Esophagus muscularis mucosa (tissue), 4 donors: ENCODE measurements at regions not wholly inside any gene's neighbourhood (a gene's known extent, or its start where the extent isn't known, plus 50 kb on each side); places are given as distances from the start of the nearest gene placed in this dataset.

ENCODE experiments used
- EP300 ChIP-seq: sonication (generic); formaldehyde crosslinking; IDR thresholded peaks from one replicate; pipeline ENCODE4 v1.6.1; 2017; ENCODE audit warnings: antibody characterized with exemption
- POLR2AphosphoS5 ChIP-seq, 2 donors: sonication (generic); formaldehyde crosslinking; IDR thresholded peaks; one replicate each; pipeline ENCODE4 v1.6.1; 2017; ENCODE audit warnings: antibody characterized with exemption in 2 of 2
- TF ChIP-seq, protein P1 (sequence below), 3 experiments: fragments of 200-600 bp in 2 of 3; fragments of 450-650 bp in 1 of 3; sonication (generic) in 2 of 3; IDR thresholded peaks; one replicate each; pipeline ENCODE4 v1.5.1; 2017 to 2019; ENCODE audit warnings: antibody characterized with exemption in 3 of 3, mild to moderate bottlenecking in 2 of 3, moderate library complexity in 1 of 3

DNA sequence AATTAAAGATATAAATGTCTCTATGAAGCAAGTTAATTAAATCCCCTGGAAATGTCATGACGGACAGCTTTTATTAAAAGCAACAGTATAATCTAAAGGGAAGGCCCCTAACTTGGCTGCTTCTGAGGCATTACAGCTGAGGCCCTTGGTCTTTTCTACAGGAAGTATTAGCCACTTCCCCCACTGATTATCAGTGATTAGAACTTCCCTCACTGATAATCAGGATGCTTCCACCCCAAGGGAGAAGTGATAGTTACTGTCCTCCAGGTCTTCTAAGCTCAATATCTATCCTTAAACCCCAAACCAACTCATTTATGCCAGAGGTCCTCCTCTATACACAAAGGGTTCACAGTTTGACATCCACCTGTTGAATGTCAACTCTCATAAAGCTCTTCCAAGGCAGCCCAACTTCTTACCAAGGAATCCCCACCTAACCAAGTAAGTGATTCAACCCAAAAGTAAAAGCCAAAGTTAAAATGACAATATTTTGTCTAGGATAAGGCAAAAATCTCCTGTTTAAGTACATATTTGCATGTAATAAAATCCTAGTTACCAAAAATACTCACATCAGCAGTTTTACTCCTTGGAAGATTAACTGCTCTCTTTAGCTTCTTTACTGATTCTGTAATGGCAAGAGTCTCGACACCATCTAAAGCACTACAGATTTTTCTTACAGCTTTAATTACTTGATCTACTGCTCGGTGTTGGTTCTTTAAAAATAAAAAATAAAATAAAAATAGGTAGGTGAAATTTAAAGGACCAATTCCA is 58.6 kb upstream of the RPS13 start:
- TF ChIP-seq, protein P1, sequence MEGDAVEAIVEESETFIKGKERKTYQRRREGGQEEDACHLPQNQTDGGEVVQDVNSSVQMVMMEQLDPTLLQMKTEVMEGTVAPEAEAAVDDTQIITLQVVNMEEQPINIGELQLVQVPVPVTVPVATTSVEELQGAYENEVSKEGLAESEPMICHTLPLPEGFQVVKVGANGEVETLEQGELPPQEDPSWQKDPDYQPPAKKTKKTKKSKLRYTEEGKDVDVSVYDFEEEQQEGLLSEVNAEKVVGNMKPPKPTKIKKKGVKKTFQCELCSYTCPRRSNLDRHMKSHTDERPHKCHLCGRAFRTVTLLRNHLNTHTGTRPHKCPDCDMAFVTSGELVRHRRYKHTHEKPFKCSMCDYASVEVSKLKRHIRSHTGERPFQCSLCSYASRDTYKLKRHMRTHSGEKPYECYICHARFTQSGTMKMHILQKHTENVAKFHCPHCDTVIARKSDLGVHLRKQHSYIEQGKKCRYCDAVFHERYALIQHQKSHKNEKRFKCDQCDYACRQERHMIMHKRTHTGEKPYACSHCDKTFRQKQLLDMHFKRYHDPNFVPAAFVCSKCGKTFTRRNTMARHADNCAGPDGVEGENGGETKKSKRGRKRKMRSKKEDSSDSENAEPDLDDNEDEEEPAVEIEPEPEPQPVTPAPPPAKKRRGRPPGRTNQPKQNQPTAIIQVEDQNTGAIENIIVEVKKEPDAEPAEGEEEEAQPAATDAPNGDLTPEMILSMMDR (IDR thresholded peaks at IDR 0.05) = no peak
- TF ChIP-seq POLR2AphosphoS5 (IDR thresholded peaks at IDR 0.05) (no peak), EP300 (no peak)
